HUDEP-2 (cell line): ENCODE measurements at regions not wholly inside any gene's neighbourhood (a gene's known extent, or its start where the extent isn't known, plus 50 kb on each side); places are given as distances from the start of the nearest gene placed in this dataset.
"Not testable (repeated sequence)": the region's sequence is repeated elsewhere in the genome, so short reads cannot be mapped to it uniquely, and the experiment has no call there.

ENCODE experiments used
- DNase-seq, 76 experiments: peaks; one replicate each; lab custom pipeline; 2025; ENCODE audit not compliant: unreplicated experiment in 76 of 76; lab: John Stamatoyannopoulos, UW

- no peak for DNase-seq
These were observed 710.9 kb upstream of the SPRY2 start for GRCh38 chr13:81051873-81052272.

- no peak for DNase-seq
These were observed 707.1 kb upstream of the SPRY2 start for GRCh38 chr13:81048026-81048461.

- no peak for DNase-seq
These were observed 700.8 kb upstream of the SPRY2 start for GRCh38 chr13:81041761-81042160.

GRCh38 chr13:81031996-81032395 is 691.1 kb upstream of the SPRY2 start:
- no peak for DNase-seq

- DNase-seq, result no peak
These were observed 684.2 kb upstream of the SPRY2 start for GRCh38 chr13:81025091-81025490.

- no peak for DNase-seq
These were observed 680.4 kb upstream of the SPRY2 start for GRCh38 chr13:81021284-81021840.

GRCh38 chr13:81020010-81020409 is 679.1 kb upstream of the SPRY2 start:
- no peak for DNase-seq

- no peak for DNase-seq
These were observed 678.0 kb upstream of the SPRY2 start for GRCh38 chr13:81018936-81019335.

- peak in 12 of 76 experiments; percentile 0 to 21 (median 12) for DNase-seq
These were observed 676.7 kb upstream of the SPRY2 start for GRCh38 chr13:81017513-81018152.

GRCh38 chr13:81012031-81012430 is 671.1 kb upstream of the SPRY2 start:
- DNase-seq, result no peak

- DNase-seq, result no peak
These were observed 661.0 kb upstream of the SPRY2 start for GRCh38 chr13:81001828-81002385.

- not testable (repeated sequence) for DNase-seq
These were observed 657.7 kb upstream of the SPRY2 start for GRCh38 chr13:80998603-80999002.

GRCh38 chr13:80989747-80990146 is 648.8 kb upstream of the SPRY2 start:
- DNase-seq, result no peak

GRCh38 chr13:80989241-80989640 is 648.3 kb upstream of the SPRY2 start:
- no peak for DNase-seq

- no peak for DNase-seq
These were observed 647.6 kb upstream of the SPRY2 start for GRCh38 chr13:80988391-80989151.

GRCh38 chr13:80979035-80979641 is 638.2 kb upstream of the SPRY2 start:
- peak in 32 of 76 experiments; percentile 0 to 46 (median 9) for DNase-seq

GRCh38 chr13:80977168-80977567 is 636.2 kb upstream of the SPRY2 start:
- DNase-seq, result no peak

GRCh38 chr13:80975903-80976302 is 635.0 kb upstream of the SPRY2 start:
- no peak for DNase-seq

GRCh38 chr13:80973721-80974120 is 632.8 kb upstream of the SPRY2 start:
- DNase-seq, result no peak

GRCh38 chr13:80972857-80973478 is 632.0 kb upstream of the SPRY2 start:
- DNase-seq, result no peak

- no peak for DNase-seq
These were observed 624.2 kb upstream of the SPRY2 start for GRCh38 chr13:80965097-80965496.
